Panc1 (cell line): ENCODE measurements at regions not wholly inside any gene's neighbourhood (a gene's known extent, or its start where the extent isn't known, plus 50 kb on each side); places are given as distances from the start of the nearest gene placed in this dataset.

Experiments used
- ATAC-seq: fragments of 200-7000 bp; cut with Tn5 transposase; 2 replicates; pipeline ENCODE4 v1.9.1; 2020; ENCODE audit warnings: mild to moderate bottlenecking, moderate library complexity
- BruUV-seq: library from RNA; stranded (reverse); fragments of 400-500 nt; replicated peaks from 2 replicates; lab custom pipeline; 2021; lab: Mats Ljungman, UMichigan
- CTCF ChIA-PET: fragments of 300-600 bp; sonication (Branson Sonifier 250); formaldehyde crosslinking; loops from one replicate; lab custom pipeline; 2022; ENCODE audit warnings: antibody characterized with exemption; lab: Charles Lee
- POLR2A ChIA-PET: fragments of 300-600 bp; sonication (Branson Sonifier 250); formaldehyde crosslinking; loops from one replicate; lab custom pipeline; 2022; ENCODE audit warnings: antibody characterized with exemption; lab: Charles Lee
- DNase-seq: peaks from one replicate; pipeline ENCODE4 v3.0.0-alpha.2; 2010; ENCODE audit warnings: low read depth, low spot score
- H3K27ac ChIP-seq: 2 replicates; pipeline ENCODE4 v1.5.1; 2011; ENCODE audit warnings: mild to moderate bottlenecking, low read length, inconsistent platforms
- H3K27me3 ChIP-seq: fragments of 200-500 bp; sonication (Bioruptor generic); 2 replicates; pipeline ENCODE4 v1.6.0; 2014; ENCODE audit warnings: low read length, inconsistent platforms; ENCODE audit not compliant: control insufficient read depth, insufficient read depth
- H3K36me3 ChIP-seq: fragments of 200-500 bp; sonication (Bioruptor generic); 2 replicates; pipeline ENCODE4 v1.5.1; 2014; ENCODE audit warnings: inconsistent platforms, mild to moderate bottlenecking, low read length, moderate library complexity; ENCODE audit not compliant: control insufficient read depth, insufficient read depth
- H3K4me1 ChIP-seq: 2 replicates; pipeline ENCODE4 v1.5.1; 2011; ENCODE audit warnings: inconsistent platforms, mild to moderate bottlenecking, low read length, moderate library complexity; ENCODE audit not compliant: control insufficient read depth, insufficient read depth
- H3K4me3 ChIP-seq, 2 experiments: 2 replicates each; pipeline ENCODE4 v1.5.1; 2011 to 2012; ENCODE audit warnings: low read depth in 2 of 2, low read length in 2 of 2, mild to moderate bottlenecking in 2 of 2, inconsistent platforms in 1 of 2, moderate library complexity in 1 of 2
- H3K9me3 ChIP-seq: fragments of 200-500 bp; sonication (Bioruptor generic); 2 replicates; pipeline ENCODE4 v1.5.1; 2014; ENCODE audit warnings: low read depth, mild to moderate bottlenecking, inconsistent platforms, low read length, moderate library complexity; ENCODE audit not compliant: control insufficient read depth, insufficient read depth
- CTCF ChIP-seq: fragments of 450-650 bp; IDR thresholded peaks from 2 replicates; pipeline ENCODE4 v1.5.1; 2017; ENCODE audit warnings: mild to moderate bottlenecking
- POLR2AphosphoS5 ChIP-seq: IDR thresholded peaks from 2 replicates; pipeline ENCODE4 v1.6.1; 2012; ENCODE audit warnings: mild to moderate bottlenecking, low read depth, low read length, moderate library complexity
- REST ChIP-seq, 2 experiments: IDR thresholded peaks; 2 replicates each; pipeline ENCODE4 v1.6.1; 2011 to 2012; ENCODE audit warnings: low read depth in 2 of 2, control low read depth in 1 of 2, low read length in 1 of 2, mild to moderate bottlenecking in 1 of 2, moderate library complexity in 1 of 2; ENCODE audit not compliant: insufficient read depth in 1 of 2
- SIN3A ChIP-seq: IDR thresholded peaks from 2 replicates; pipeline ENCODE4 v1.6.1; 2012; ENCODE audit warnings: low read depth, mild to moderate bottlenecking, low read length, moderate library complexity, borderline replicate concordance; ENCODE audit not compliant: insufficient read depth
- TCF7L2 ChIP-seq: IDR thresholded peaks from 2 replicates; pipeline ENCODE4 v1.6.1; 2011; ENCODE audit warnings: mild to moderate bottlenecking, low read depth, low read length, inconsistent platforms
- in situ Hi-C: cut with HindIII; loops from 2 replicates; pipeline ENCODE4 v1.10.0; 2016; ENCODE audit warnings: low sequenced_read_pairs, low pct_unique_long_range_greater_than_20kb
- intact Hi-C: fragments of 100-400 bp; cut with micrococcal nuclease; formaldehyde crosslinking; loops from one replicate; pipeline ENCODE4 v1.10.0; 2022; ENCODE audit not compliant: unreplicated experiment

- ATAC-seq: no peak
- no TSS peak for BruUV-seq
- no peak for TF ChIP-seq REST (IDR thresholded peaks at IDR 0.05; ENCODE audit: insufficient read depth in 1 of 2, low read depth in 2 of 2, low read length in 1 of 2)
- TF ChIP-seq TCF7L2: no peak
- no peak for TF ChIP-seq SIN3A
- TF ChIP-seq CTCF: no peak
- TF ChIP-seq POLR2AphosphoS5: no peak
- in situ Hi-C loops: no loop called here
- DNase-seq: no peak
- Histone ChIP-seq H3K4me3 (no peak overlapping the region), H3K27ac (no peak overlapping the region), H3K4me1 (no peaks in the 10 kb centered on the region), H3K36me3 (no peaks in the 10 kb centered on the region), H3K27me3 (no peaks in the 10 kb centered on the region), H3K9me3 (no peaks in the 10 kb centered on the region)
- intact Hi-C loops: no loop called here
- ChIA-PET CTCF (no interaction called here), POLR2A (no interaction called here)
Measured at GRCh38 chr1:222995620-222996309, 147.3 kb downstream of the TLR5 start.

DNA sequence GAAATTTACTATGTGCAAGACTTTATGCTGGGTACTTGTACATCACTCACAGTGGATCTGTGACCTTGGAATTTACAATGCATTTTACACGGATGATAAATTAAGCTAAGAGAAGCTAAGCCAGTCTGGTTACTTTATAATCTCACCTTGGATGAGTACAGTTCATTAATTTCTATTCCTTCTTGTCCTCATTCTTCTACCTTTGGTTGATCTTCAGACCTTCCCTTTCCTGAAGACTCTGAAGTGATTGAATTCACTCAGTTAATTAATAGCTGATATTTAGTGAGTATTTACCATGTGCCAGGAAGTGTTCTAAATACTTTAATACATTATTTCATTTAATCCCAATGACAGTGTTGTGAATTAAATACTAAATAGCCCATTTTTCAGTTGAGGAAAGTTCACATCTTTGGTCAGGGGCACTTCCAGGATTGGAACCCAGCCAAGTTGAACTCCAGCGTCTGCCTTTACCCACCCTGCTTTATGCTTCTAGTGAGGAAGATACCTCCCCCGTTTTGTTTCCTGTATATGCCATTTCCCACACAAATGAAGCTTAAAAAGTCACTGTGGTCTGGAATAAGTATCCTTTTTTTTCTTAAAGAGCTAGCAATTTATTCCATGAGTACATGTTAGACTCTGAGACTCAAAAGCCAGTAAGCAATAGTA lies 146.6 kb downstream of the TLR5 start:
- Histone ChIP-seq H3K36me3 (no peaks in the 10 kb centered on the region), H3K4me3 (no peak overlapping the region), H3K27me3 (no peaks in the 10 kb centered on the region), H3K9me3 (no peaks in the 10 kb centered on the region), H3K27ac (no peak overlapping the region), H3K4me1 (no peaks in the 10 kb centered on the region)
- intact Hi-C loops (no loop called here), in situ Hi-C loops (no loop called here)
- ATAC-seq (no peak), DNase-seq (no peak)
- ChIA-PET POLR2A (no interaction called here), CTCF (no interaction called here)
- BruUV-seq: no TSS peak
- no peak for TF ChIP-seq REST (IDR thresholded peaks at IDR 0.05; ENCODE audit: insufficient read depth in 1 of 2, low read depth in 2 of 2, low read length in 1 of 2)
- no peak for TF ChIP-seq SIN3A
- TF ChIP-seq TCF7L2: no peak
- TF ChIP-seq CTCF: no peak
- no peak for TF ChIP-seq POLR2AphosphoS5
